GM12864 (cell line): ENCODE measurements at regions not wholly inside any gene's neighbourhood (a gene's known extent, or its start where the extent isn't known, plus 50 kb on each side); places are given as distances from the start of the nearest gene placed in this dataset.

Experiments used
- DNase-seq: peaks from one replicate; pipeline ENCODE4 v3.0.0-alpha.2; 2011; ENCODE audit warnings: low read depth
- H3K4me3 ChIP-seq: 2 replicates; pipeline ENCODE4 v1.5.1; 2011; ENCODE audit warnings: mild to moderate bottlenecking, low read depth, low read length, control low read depth
- TF ChIP-seq, protein P1 (sequence below): IDR thresholded peaks from 2 replicates; pipeline ENCODE4 v1.5.1; 2011; ENCODE audit warnings: low read depth, mild to moderate bottlenecking, moderate library complexity, low read length, control low read depth, inconsistent platforms; ENCODE audit errors: missing control alignments

DNA sequence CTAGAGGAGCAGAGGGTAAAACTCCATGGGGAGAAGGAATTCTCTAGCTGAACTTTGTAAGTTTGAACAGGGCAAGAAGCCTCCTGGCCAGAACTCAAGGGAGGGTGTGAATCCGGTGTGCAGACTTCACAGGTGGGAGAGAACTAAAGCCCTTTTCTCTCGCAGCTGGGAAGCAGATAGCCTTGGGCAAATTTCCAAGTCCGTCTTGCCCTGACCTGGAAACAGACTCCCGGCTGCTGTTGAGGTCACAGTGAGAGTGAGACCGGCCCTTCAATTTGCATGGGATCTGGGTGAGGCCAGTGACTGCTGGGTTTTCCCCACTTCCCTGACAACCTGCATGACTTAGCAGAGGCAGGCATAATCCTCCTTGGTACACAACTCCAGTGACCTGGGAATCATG, 94.5 kb upstream of the ZNF827 start:
- TF ChIP-seq, protein P1, sequence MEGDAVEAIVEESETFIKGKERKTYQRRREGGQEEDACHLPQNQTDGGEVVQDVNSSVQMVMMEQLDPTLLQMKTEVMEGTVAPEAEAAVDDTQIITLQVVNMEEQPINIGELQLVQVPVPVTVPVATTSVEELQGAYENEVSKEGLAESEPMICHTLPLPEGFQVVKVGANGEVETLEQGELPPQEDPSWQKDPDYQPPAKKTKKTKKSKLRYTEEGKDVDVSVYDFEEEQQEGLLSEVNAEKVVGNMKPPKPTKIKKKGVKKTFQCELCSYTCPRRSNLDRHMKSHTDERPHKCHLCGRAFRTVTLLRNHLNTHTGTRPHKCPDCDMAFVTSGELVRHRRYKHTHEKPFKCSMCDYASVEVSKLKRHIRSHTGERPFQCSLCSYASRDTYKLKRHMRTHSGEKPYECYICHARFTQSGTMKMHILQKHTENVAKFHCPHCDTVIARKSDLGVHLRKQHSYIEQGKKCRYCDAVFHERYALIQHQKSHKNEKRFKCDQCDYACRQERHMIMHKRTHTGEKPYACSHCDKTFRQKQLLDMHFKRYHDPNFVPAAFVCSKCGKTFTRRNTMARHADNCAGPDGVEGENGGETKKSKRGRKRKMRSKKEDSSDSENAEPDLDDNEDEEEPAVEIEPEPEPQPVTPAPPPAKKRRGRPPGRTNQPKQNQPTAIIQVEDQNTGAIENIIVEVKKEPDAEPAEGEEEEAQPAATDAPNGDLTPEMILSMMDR = no peak
- no peak overlapping the region; the same call in 1 of the 2 replicates for H3K4me3 ChIP-seq
- no peak for DNase-seq

DNA sequence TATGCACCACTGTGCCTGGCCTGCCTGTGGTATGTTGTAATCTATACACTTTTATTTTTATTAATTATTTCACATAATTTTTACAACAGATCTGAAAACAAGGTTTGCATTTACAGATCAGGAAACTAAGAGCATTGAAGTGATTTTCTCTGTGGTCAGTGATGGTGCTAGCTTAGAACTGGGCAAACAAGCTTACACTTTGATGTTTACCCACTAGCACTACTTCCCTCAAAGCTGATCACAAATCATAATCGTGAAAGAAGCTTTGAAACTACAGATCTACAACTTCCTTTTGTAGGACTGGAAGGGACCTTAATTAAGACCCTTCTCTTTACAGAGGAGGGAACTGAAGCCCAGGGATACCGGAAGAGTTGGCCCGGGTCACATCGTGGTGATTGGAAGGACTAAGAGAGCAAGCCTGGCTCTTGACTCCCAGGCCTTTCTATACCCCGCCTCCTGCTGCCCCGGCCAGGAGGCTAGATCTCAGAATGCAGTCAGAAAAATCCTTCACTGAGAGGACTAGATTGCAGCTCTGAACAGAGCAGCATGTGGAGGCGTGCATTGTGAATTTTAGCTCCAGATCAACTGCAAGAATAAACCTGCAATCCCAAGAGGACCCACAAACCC, 93.7 kb upstream of the ZNF827 start:
- TF ChIP-seq, protein P1 = no peak
- no peak for DNase-seq
- H3K4me3 ChIP-seq = no peak overlapping the region; the same call in 1 of the 2 replicates

DNA sequence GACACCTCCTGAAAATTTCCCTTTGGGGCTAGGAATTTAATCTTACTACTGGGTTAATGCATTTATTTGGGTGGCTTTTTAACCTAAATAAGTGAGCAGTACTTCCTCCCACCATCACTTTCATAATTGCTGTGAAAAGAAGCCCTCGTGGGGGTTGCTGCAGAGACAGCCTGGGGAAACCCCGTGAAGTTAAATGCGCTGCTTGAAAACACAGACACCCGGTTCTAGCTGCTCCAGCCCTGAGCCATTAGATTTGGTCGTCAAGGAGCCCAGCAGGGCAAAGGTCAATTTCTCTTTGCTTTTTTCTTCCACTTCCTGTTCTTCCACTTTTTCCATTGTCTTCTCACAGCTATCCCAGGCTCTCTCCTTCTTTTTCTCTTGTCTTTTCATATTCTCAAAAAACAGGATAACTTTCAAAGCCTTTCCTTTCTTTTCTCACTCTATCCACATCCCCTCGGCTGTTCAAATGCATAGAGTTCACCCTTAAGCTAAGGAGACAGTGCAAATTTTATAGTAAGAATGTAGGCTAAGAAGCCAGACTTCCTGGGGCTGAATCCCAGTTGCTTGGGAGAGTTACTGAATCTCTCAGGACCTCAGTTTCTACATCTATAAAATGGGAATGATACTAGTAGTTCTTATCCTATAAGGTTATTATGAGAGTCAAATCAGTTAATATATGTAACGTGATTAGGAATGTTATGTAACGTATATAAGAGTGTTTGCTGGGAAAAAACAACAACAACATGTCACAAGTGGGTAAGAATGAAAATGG, 91.5 kb upstream of the ZNF827 start:
- TF ChIP-seq, protein P1 = no peak
- peak; percentile 77 for DNase-seq
- peak overlapping the region; percentile 38 for H3K4me3 ChIP-seq

DNA sequence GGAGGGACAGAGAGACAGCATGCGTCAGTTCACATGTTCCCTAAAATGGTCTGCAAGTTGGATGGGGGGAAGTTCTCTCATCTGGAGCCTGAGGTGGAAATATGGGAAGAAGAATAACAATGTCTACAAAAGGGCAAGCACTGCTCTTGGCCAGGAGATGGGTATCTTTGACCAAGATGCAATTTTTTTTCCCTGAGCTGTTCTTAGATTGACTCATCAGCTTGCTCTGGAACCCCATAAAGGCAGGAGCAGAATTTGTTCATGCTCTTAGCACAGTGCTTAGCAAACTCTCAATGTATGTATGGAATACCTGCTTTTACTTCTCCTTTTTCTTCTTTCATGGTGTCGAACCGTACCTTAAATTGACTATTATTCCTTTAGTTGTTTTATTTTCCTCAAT, 90.5 kb upstream of the ZNF827 start:
- H3K4me3 ChIP-seq = no peak overlapping the region
- DNase-seq = no peak
- TF ChIP-seq, protein P1 = peak; percentile 53

DNA sequence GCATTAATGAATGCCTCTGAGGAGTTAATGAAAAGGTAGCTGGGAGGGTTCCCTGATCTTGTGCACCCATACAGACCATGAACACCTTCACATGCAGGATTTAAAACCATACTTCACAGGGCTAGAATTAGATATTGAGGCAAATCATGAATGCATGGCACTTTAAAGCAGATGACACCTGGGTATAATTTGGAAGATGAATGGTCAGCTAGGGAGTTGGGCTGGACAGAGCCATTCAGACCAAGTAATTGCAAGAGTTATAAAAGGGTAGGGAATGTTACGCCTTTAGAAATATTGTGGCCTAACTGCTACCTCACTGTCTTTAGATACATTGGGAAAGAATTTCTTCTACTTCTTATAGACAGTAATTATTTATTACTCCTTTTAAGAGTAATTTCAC, 89.1 kb upstream of the ZNF827 start:
- no peak for DNase-seq
- no peak overlapping the region for H3K4me3 ChIP-seq
- TF ChIP-seq, protein P1 = no peak

DNA sequence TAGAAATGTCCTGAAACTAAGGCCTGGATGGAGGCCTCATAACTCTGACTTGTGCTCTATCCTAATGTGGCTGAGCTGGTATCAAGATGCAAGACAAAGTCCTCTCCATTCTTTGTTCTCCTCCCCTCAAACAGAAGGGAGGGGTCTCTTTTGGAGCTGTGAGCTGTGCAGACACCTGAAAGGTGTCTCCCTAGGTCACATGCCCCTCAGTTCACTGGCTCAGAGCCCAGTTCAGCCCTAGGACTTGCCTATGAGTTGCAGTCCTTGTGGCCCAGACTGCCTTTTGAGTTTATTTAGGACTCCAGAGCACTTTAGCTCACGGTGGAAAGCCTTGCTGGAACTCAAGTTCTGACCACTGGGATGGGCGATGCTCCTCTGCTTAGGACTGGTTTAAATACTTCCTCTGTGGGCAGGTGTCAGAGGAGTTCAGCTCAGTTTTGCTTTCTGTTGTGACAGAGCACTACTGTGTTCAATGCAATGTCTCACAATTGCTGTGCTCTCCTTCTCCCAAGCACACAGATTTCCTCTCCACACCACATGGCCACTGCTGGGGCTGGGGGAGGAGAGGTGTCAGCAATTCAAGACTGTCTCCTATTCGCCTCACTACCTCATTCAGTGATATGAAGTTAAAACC, 84.8 kb upstream of the ZNF827 start:
- DNase-seq = peak; percentile 69
- H3K4me3 ChIP-seq = peak overlapping the region; percentile 23
- TF ChIP-seq, protein P1 = no peak

DNA sequence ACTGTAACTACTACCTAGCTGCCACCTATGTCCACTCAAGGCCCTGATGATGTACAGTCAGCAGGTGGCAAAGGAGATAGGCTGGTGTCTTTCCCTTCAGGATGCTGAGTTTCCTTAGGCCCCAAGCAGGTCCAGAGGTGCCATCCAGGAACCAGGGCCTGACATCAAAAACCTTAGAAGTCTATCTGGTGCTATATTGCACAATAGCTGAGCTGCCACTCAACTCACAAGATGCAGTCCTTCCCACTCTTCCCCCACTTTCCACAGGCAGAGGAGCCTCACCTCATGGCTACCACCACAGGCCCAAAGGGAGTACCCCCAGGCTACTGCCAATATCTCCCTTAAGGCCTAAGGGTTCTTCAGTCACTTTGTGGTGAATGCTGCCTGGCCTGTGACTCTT, 83.9 kb upstream of the ZNF827 start:
- TF ChIP-seq, protein P1 = no peak

More for the DNA sequence above, 83.9 kb upstream of the ZNF827 start:
- DNase-seq = no peak
- no peak overlapping the region for H3K4me3 ChIP-seq
